Breast epithelium (tissue), 3 donors: ENCODE measurements at regions not wholly inside any gene's neighbourhood (a gene's known extent, or its start where the extent isn't known, plus 50 kb on each side); places are given as distances from the start of the nearest gene placed in this dataset.

Experiments used
- CTCF ChIP-seq, 3 donors: fragments of 450-650 bp; IDR thresholded peaks; one replicate each; pipeline ENCODE4 v1.5.1; 2016 to 2017; ENCODE audit warnings: antibody characterized with exemption in 3 of 3, mild to moderate bottlenecking in 3 of 3, moderate library complexity in 3 of 3
- POLR2A ChIP-seq: fragments of 450-650 bp; IDR thresholded peaks from one replicate; pipeline ENCODE4 v1.6.1; 2016; ENCODE audit warnings: antibody characterized with exemption, mild to moderate bottlenecking, moderate library complexity
- POLR2AphosphoS5 ChIP-seq, 3 donors: sonication (generic); formaldehyde crosslinking; IDR thresholded peaks; one replicate each; pipeline ENCODE4 v1.6.1; 2017; ENCODE audit warnings: antibody characterized with exemption in 3 of 3

GRCh38 chr6:62400521-62401259, 114.7 kb upstream of the KHDRBS2 start:
- no peak for TF ChIP-seq CTCF (IDR thresholded peaks at IDR 0.05)
- TF ChIP-seq POLR2A = no peak
- TF ChIP-seq POLR2AphosphoS5 (IDR thresholded peaks at IDR 0.05) = no peak
